AG09309 (cell line): ENCODE measurements at regions not wholly inside any gene's neighbourhood (a gene's known extent, or its start where the extent isn't known, plus 50 kb on each side); places are given as distances from the start of the nearest gene placed in this dataset.

Experiments
- DNase-seq: peaks from one replicate; pipeline ENCODE4 v3.0.0-alpha.2; 2010; ENCODE audit warnings: low read depth
- H3K4me3 ChIP-seq: 2 replicates; pipeline ENCODE4 v1.5.1; 2011; ENCODE audit warnings: mild to moderate bottlenecking, low read depth, low read length, moderate library complexity; ENCODE audit not compliant: control insufficient read depth
- CTCF ChIP-seq: IDR thresholded peaks from 2 replicates; pipeline ENCODE4 v1.5.1; 2011; ENCODE audit warnings: mild to moderate bottlenecking, low read depth, low read length, inconsistent platforms; ENCODE audit not compliant: insufficient read depth, control insufficient read depth; ENCODE audit errors: missing control alignments

- DNase-seq = no peak
- H3K4me3 ChIP-seq = no peak overlapping the region
- TF ChIP-seq CTCF = no peak
Observed at GRCh38 chr10:28849309-28849708, 172.0 kb downstream of the BAMBI start.

- no peak overlapping the region for H3K4me3 ChIP-seq
Observed at GRCh38 chr10:28849821-28850220, 172.5 kb downstream of the BAMBI start.

GRCh38 chr10:28850784-28851183 lies 173.5 kb downstream of the BAMBI start:
- TF ChIP-seq CTCF = no peak
- no peak for DNase-seq
- no peak overlapping the region for H3K4me3 ChIP-seq

More at GRCh38 chr10:28849821-28850220, 172.5 kb downstream of the BAMBI start:
- no peak for TF ChIP-seq CTCF
- DNase-seq = no peak

GRCh38 chr10:28853195-28853594 lies 175.9 kb downstream of the BAMBI start:
- TF ChIP-seq CTCF = no peak
- no peak for DNase-seq
- no peak overlapping the region for H3K4me3 ChIP-seq

GRCh38 chr10:28857164-28857563 lies 179.8 kb downstream of the BAMBI start:
- no peak for DNase-seq
- TF ChIP-seq CTCF = no peak
- H3K4me3 ChIP-seq = no peak overlapping the region

- no peak for TF ChIP-seq CTCF
- DNase-seq = no peak
- H3K4me3 ChIP-seq = no peak overlapping the region
Observed at GRCh38 chr10:28858646-28859045, 181.3 kb downstream of the BAMBI start.

GRCh38 chr10:28859791-28860190 lies 182.5 kb downstream of the BAMBI start:
- TF ChIP-seq CTCF = no peak
- no peak for DNase-seq
- H3K4me3 ChIP-seq = no peak overlapping the region
